PFSK-1 (cell line): ENCODE measurements at regions not wholly inside any gene's neighbourhood (a gene's known extent, or its start where the extent isn't known, plus 50 kb on each side); places are given as distances from the start of the nearest gene placed in this dataset.

Experiments
- POLR2AphosphoS5 ChIP-seq: IDR thresholded peaks from 2 replicates; pipeline ENCODE4 v1.6.1; 2012; ENCODE audit warnings: low read depth, mild to moderate bottlenecking, control low read depth, low read length, moderate library complexity
- SIN3A ChIP-seq: IDR thresholded peaks from 2 replicates; pipeline ENCODE4 v1.6.1; 2012; ENCODE audit warnings: mild to moderate bottlenecking, low read length, moderate library complexity, borderline replicate concordance; ENCODE audit not compliant: insufficient read depth
- TAF1 ChIP-seq: IDR thresholded peaks from 2 replicates; pipeline ENCODE4 v1.6.1; 2012; ENCODE audit warnings: low read length, control low read depth, borderline replicate concordance; ENCODE audit not compliant: insufficient read depth
- TF ChIP-seq, protein P1 (sequence below), 2 experiments: IDR thresholded peaks; 2 replicates each; pipeline versions ENCODE4 v1.6.1 to v1.8.0; 2011 to 2012; ENCODE audit warnings: low read depth in 2 of 2, low read length in 2 of 2, control low read depth in 1 of 2, inconsistent platforms in 1 of 2, mild to moderate bottlenecking in 1 of 2, moderate library complexity in 1 of 2; ENCODE audit not compliant: insufficient read depth in 1 of 2

GRCh38 chr6:168948002-168948401, 305.6 kb downstream of the THBS2 start:
- TF ChIP-seq POLR2AphosphoS5, result no peak
- TF ChIP-seq, protein P1, sequence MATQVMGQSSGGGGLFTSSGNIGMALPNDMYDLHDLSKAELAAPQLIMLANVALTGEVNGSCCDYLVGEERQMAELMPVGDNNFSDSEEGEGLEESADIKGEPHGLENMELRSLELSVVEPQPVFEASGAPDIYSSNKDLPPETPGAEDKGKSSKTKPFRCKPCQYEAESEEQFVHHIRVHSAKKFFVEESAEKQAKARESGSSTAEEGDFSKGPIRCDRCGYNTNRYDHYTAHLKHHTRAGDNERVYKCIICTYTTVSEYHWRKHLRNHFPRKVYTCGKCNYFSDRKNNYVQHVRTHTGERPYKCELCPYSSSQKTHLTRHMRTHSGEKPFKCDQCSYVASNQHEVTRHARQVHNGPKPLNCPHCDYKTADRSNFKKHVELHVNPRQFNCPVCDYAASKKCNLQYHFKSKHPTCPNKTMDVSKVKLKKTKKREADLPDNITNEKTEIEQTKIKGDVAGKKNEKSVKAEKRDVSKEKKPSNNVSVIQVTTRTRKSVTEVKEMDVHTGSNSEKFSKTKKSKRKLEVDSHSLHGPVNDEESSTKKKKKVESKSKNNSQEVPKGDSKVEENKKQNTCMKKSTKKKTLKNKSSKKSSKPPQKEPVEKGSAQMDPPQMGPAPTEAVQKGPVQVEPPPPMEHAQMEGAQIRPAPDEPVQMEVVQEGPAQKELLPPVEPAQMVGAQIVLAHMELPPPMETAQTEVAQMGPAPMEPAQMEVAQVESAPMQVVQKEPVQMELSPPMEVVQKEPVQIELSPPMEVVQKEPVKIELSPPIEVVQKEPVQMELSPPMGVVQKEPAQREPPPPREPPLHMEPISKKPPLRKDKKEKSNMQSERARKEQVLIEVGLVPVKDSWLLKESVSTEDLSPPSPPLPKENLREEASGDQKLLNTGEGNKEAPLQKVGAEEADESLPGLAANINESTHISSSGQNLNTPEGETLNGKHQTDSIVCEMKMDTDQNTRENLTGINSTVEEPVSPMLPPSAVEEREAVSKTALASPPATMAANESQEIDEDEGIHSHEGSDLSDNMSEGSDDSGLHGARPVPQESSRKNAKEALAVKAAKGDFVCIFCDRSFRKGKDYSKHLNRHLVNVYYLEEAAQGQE (IDR thresholded peaks at IDR 0.05; ENCODE audit: insufficient read depth in 1 of 2, low read depth in 2 of 2, low read length in 2 of 2), result no peak
- TF ChIP-seq TAF1, result no peak
- no peak for TF ChIP-seq SIN3A
